Endothelial cell of umbilical vein (primary cell): ENCODE measurements at regions not wholly inside any gene's neighbourhood (a gene's known extent, or its start where the extent isn't known, plus 50 kb on each side); places are given as distances from the start of the nearest gene placed in this dataset.

ENCODE experiments used
- BruUV-seq: library from RNA; stranded (reverse); fragments of 400-500 nt; replicated peaks from 2 replicates; lab custom pipeline; 2021; lab: Mats Ljungman, UMichigan
- CTCF ChIA-PET: fragments of 300-600, 350-600 bp; sonication (Branson Sonifier 250); formaldehyde crosslinking; loops from one replicate; lab custom pipeline; 2021; ENCODE audit warnings: antibody characterized with exemption, inconsistent platforms; lab: Charles Lee
- POLR2A ChIA-PET: fragments of 300-600, 350-600 bp; sonication (Branson Sonifier 250); formaldehyde crosslinking; loops from one replicate; lab custom pipeline; 2021; ENCODE audit warnings: antibody characterized with exemption, inconsistent platforms; lab: Charles Lee
- DNase-seq: peaks from one replicate; pipeline ENCODE4 v3.0.0-alpha.2; 2011; ENCODE audit warnings: low read depth, low spot score
- FAIRE-seq: peaks from 2 replicates; lab custom pipeline; 2011; peaks lifted over from hg19 to GRCh38; lab: Jason Lieb, UNC
- H2AFZ ChIP-seq: 2 replicates; pipeline ENCODE4 v1.6.0; 2012; ENCODE audit warnings: low read depth, low read length, control low read depth, inconsistent platforms
- H3K27ac ChIP-seq: 2 replicates; pipeline ENCODE4 v1.5.1; 2011; ENCODE audit warnings: low read depth, mild to moderate bottlenecking, control low read depth, low read length, moderate library complexity; ENCODE audit not compliant: insufficient read depth
- H3K27me3 ChIP-seq, 2 experiments: 2 replicates each; pipeline versions ENCODE4 v1.6.0 to v1.6.1; 2011; ENCODE audit warnings: low read length in 2 of 2, mixed read lengths in 1 of 2; ENCODE audit not compliant: control insufficient read depth in 2 of 2, insufficient read depth in 2 of 2
- H3K36me3 ChIP-seq, 2 experiments: 2 replicates in 1 of 2; 3 replicates in 1 of 2; pipeline ENCODE4 v1.5.1; 2011; ENCODE audit warnings: low read length in 2 of 2, mild to moderate bottlenecking in 1 of 2, moderate library complexity in 1 of 2; ENCODE audit not compliant: control insufficient read depth in 2 of 2, insufficient read depth in 2 of 2; ENCODE audit errors: extremely low read depth in 1 of 2
- H3K4me1 ChIP-seq: 3 replicates; pipeline ENCODE4 v1.5.1; 2011; ENCODE audit warnings: mild to moderate bottlenecking, low read length; ENCODE audit not compliant: control insufficient read depth, insufficient read depth; ENCODE audit errors: extremely low read depth
- H3K4me2 ChIP-seq: 2 replicates; pipeline ENCODE4 v1.6.1; 2011; ENCODE audit warnings: low read length, control low read depth, mixed read lengths; ENCODE audit not compliant: insufficient read depth
- H3K4me3 ChIP-seq, 3 experiments: fragments of 200-600 bp in 1 of 3; sonication (generic), shearing (Covaris generic) in 1 of 3; replicated peaks in 1 of 3; 2 replicates each; pipeline ENCODE4 v1.5.1; 2011 to 2016; ENCODE audit warnings: control low read depth in 3 of 3, low read length in 3 of 3, mild to moderate bottlenecking in 2 of 3, inconsistent platforms in 1 of 3, low read depth in 1 of 3, moderate library complexity in 1 of 3; ENCODE audit not compliant: insufficient read depth in 1 of 3
- H3K79me2 ChIP-seq: 2 replicates; pipeline ENCODE4 v1.6.0; 2012; ENCODE audit warnings: low read length, inconsistent platforms; ENCODE audit not compliant: control insufficient read depth, insufficient read depth
- H3K9ac ChIP-seq: replicated peaks from 2 replicates; pipeline ENCODE3; 2011; ENCODE audit warnings: low read length, control low read depth; ENCODE audit not compliant: insufficient read depth; ENCODE audit errors: extremely low read depth
- H3K9me1 ChIP-seq: replicated peaks from 3 replicates; pipeline ENCODE4 v1.6.0; 2011; ENCODE audit warnings: mild to moderate bottlenecking, low read length; ENCODE audit not compliant: control insufficient read depth, insufficient read depth; ENCODE audit errors: extremely low read depth
- H3K9me3 ChIP-seq: replicated peaks from 2 replicates; pipeline ENCODE4 v1.5.1; 2012; ENCODE audit warnings: low read length, inconsistent platforms; ENCODE audit not compliant: control insufficient read depth, insufficient read depth
- H4K20me1 ChIP-seq: replicated peaks from 2 replicates; pipeline ENCODE3; 2011; ENCODE audit warnings: mild to moderate bottlenecking, low read length; ENCODE audit not compliant: control insufficient read depth, insufficient read depth; ENCODE audit errors: extremely low read depth
- CTCF ChIP-seq, 2 donors: IDR thresholded peaks; 1 replicate in 1 of 2; 2 replicates in 1 of 2; pipeline ENCODE4 v1.5.1; 2011; ENCODE audit warnings: low read length in 2 of 2, mild to moderate bottlenecking in 2 of 2, moderate library complexity in 2 of 2, control low read depth in 1 of 2, inconsistent platforms in 1 of 2, low read depth in 1 of 2; ENCODE audit not compliant: insufficient read depth in 1 of 2; ENCODE audit errors: extremely low read depth in 1 of 2
- EZH2 ChIP-seq: IDR thresholded peaks from 2 replicates; pipeline ENCODE4 v1.6.1; 2012; ENCODE audit warnings: borderline replicate concordance, low read depth, mild to moderate bottlenecking, moderate library complexity, low read length, inconsistent platforms; ENCODE audit not compliant: severe bottlenecking
- FOS ChIP-seq: IDR thresholded peaks from 2 replicates; pipeline ENCODE4 v1.6.1; 2011; ENCODE audit warnings: mild to moderate bottlenecking, low read length, moderate library complexity, borderline replicate concordance; ENCODE audit not compliant: insufficient read depth
- GATA2 ChIP-seq: IDR thresholded peaks from 2 replicates; pipeline ENCODE4 v1.7.0; 2011; ENCODE audit warnings: low read depth, mild to moderate bottlenecking, moderate library complexity, mixed read lengths, low read length; ENCODE audit not compliant: insufficient read length, insufficient read depth
- JUN ChIP-seq: IDR thresholded peaks from 2 replicates; pipeline ENCODE4 v1.6.1; 2011; ENCODE audit warnings: borderline replicate concordance, low read depth; ENCODE audit not compliant: insufficient read length, insufficient read depth
- MYC ChIP-seq: IDR thresholded peaks from one replicate; pipeline ENCODE4 v1.6.1; 2011; ENCODE audit warnings: mild to moderate bottlenecking, low read depth, low read length
- POLR2A ChIP-seq: IDR thresholded peaks from 2 replicates; pipeline ENCODE4 v1.6.1; 2012; ENCODE audit warnings: low read depth, mild to moderate bottlenecking, control low read depth, low read length
- POLR2AphosphoS5 ChIP-seq: IDR thresholded peaks from 2 replicates; pipeline ENCODE4 v1.6.1; 2012; ENCODE audit warnings: low read depth, mild to moderate bottlenecking, control low read depth, low read length, moderate library complexity; ENCODE audit not compliant: insufficient read depth
- dilution Hi-C: fragments of 300-500 bp; cut with MboI; formaldehyde crosslinking; loops from one replicate; pipeline ENCODE4 v1.15.0; 2019; ENCODE audit warnings: low sequenced_read_pairs; ENCODE audit not compliant: extremely low pct_ligation_motif_present
- intact Hi-C: fragments of 100-400 bp; cut with micrococcal nuclease; formaldehyde crosslinking; loops from one replicate; pipeline ENCODE4 v1.10.0; 2022
- TF ChIP-seq, protein P1 (sequence below): IDR thresholded peaks from 2 replicates; pipeline ENCODE4 v1.6.1; 2011; ENCODE audit not compliant: insufficient read depth, insufficient read length

GRCh38 chr12:19965196-19966038 lies 402.9 kb upstream of the PDE3A start:
- dilution Hi-C loops (no loop called here), intact Hi-C loops (loop anchor here (2.0 to 5.0 kb wide), 2 partner anchors 221 to 283 kb away; no protein-coding TSS in a partner anchor)
- no TSS peak for BruUV-seq
- no peaks in the 10 kb centered on the region for H3K9me3 ChIP-seq
- no peak overlapping the region for H3K4me3 ChIP-seq
- no peaks in the 10 kb centered on the region for H3K9me1 ChIP-seq
- ChIA-PET CTCF (interaction anchor here (1.3 kb wide), 1 partner anchor 13 kb away, joined by 4 read pairs; no protein-coding TSS in a partner anchor), POLR2A (no interaction called here)
- H2AFZ ChIP-seq = peak overlapping the region; percentile 7
- FAIRE-seq (no peak), DNase-seq (no peak)
- peaks cover 48% of the 10 kb centered on the region for H3K4me1 ChIP-seq
- H4K20me1 ChIP-seq = no peaks in the 10 kb centered on the region
- no peaks in the 10 kb centered on the region for H3K79me2 ChIP-seq
- no peak overlapping the region for H3K4me2 ChIP-seq
- no peak for TF ChIP-seq FOS
- TF ChIP-seq POLR2A = no peak
- no peak for TF ChIP-seq JUN
- TF ChIP-seq MYC = no peak
- TF ChIP-seq, protein P1, sequence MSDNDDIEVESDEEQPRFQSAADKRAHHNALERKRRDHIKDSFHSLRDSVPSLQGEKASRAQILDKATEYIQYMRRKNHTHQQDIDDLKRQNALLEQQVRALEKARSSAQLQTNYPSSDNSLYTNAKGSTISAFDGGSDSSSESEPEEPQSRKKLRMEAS = no peak
- no peak for TF ChIP-seq POLR2AphosphoS5
- no peak for TF ChIP-seq EZH2
- no peak for TF ChIP-seq GATA2
- no peak for TF ChIP-seq CTCF (IDR thresholded peaks at IDR 0.05; ENCODE audit: extremely low read depth in 1 of 2, insufficient read depth in 1 of 2, low read depth in 1 of 2, low read length in 2 of 2)
- no peaks in the 10 kb centered on the region for H3K36me3 ChIP-seq
- H3K27ac ChIP-seq = no peak overlapping the region
- no peak overlapping the region for H3K9ac ChIP-seq
- no peaks in the 10 kb centered on the region for H3K27me3 ChIP-seq
